ENCODE measurements at regions not wholly inside any gene's neighbourhood (a gene's known extent, or its start where the extent isn't known, plus 50 kb on each side); places are given as distances from the start of the nearest gene placed in this dataset.

GRCh38 chr6:18527836-18528743 lies 140.9 kb downstream of the RNF144B start:
- POLR2A ChIA-PET, result no interaction called here
- TF ChIP-seq CTCF (IDR thresholded peaks at IDR 0.05; ENCODE audit: insufficient read depth, low read length, missing control alignments), result no peak
- DNase-seq (ENCODE audit: low read depth, low spot score), result no peak
- CTCF ChIA-PET, result interaction anchor here (0.7 to 2.9 kb wide), 19 partner anchors 8 to 1599 kb away, joined by 3 to 17 read pairs (median 4); no protein-coding TSS in a partner anchor
- no peak overlapping the region for H3K4me3 ChIP-seq (ENCODE audit: low read depth, low read length)

GRCh38 chr6:18530201-18530600 lies 143.1 kb downstream of the RNF144B start:
- ChIA-PET POLR2A (no interaction called here), CTCF (interaction anchor here (0.7 to 2.9 kb wide), 3 partner anchors 207 to 1526 kb away, joined by 3 to 17 read pairs (median 3); no protein-coding TSS in a partner anchor)
- H3K4me3 ChIP-seq (ENCODE audit: low read depth, low read length), result no peak overlapping the region
- TF ChIP-seq CTCF (IDR thresholded peaks at IDR 0.05; ENCODE audit: insufficient read depth, low read length, missing control alignments), result no peak
- no peak for DNase-seq (ENCODE audit: low read depth, low spot score)

- no peak for DNase-seq (ENCODE audit: low read depth, low spot score)
- POLR2A ChIA-PET, result no interaction called here
- H3K4me3 ChIP-seq (ENCODE audit: low read depth, low read length), result no peak overlapping the region
- no peak for TF ChIP-seq CTCF (IDR thresholded peaks at IDR 0.05; ENCODE audit: insufficient read depth, low read length, missing control alignments)
- CTCF ChIA-PET, result no interaction called here
Observed at GRCh38 chr6:18532139-18532538, 145.0 kb downstream of the RNF144B start.

GRCh38 chr6:18533793-18534192 lies 146.6 kb downstream of the RNF144B start:
- no peak for TF ChIP-seq CTCF (IDR thresholded peaks at IDR 0.05; ENCODE audit: insufficient read depth, low read length, missing control alignments)
- CTCF ChIA-PET, result no interaction called here
- DNase-seq (ENCODE audit: low read depth, low spot score), result no peak
- no peak overlapping the region for H3K4me3 ChIP-seq (ENCODE audit: low read depth, low read length)
- POLR2A ChIA-PET, result no interaction called here

GRCh38 chr6:18536591-18537055 lies 149.5 kb downstream of the RNF144B start:
- no peak for DNase-seq (ENCODE audit: low read depth, low spot score)
- no peak for TF ChIP-seq CTCF (IDR thresholded peaks at IDR 0.05; ENCODE audit: insufficient read depth, low read length, missing control alignments)
- no peak overlapping the region for H3K4me3 ChIP-seq (ENCODE audit: low read depth, low read length)
- ChIA-PET POLR2A (no interaction called here), CTCF (interaction anchor here (2.1 kb wide), 1 partner anchor 8 kb away, joined by 8 read pairs; no protein-coding TSS in a partner anchor)

- CTCF ChIA-PET, result interaction anchor here (0.9 kb wide), 1 partner anchor 56 kb away, joined by 3 read pairs; no protein-coding TSS in a partner anchor
- DNase-seq (ENCODE audit: low read depth, low spot score), result no peak
- POLR2A ChIA-PET, result no interaction called here
- H3K4me3 ChIP-seq (ENCODE audit: low read depth, low read length), result no peak overlapping the region
- TF ChIP-seq CTCF (IDR thresholded peaks at IDR 0.05; ENCODE audit: insufficient read depth, low read length, missing control alignments), result no peak
Observed at GRCh38 chr6:18538315-18538714, 151.2 kb downstream of the RNF144B start.

Measured in AG04449 (cell line).